HCT116 (cell line): ENCODE measurements at regions not wholly inside any gene's neighbourhood (a gene's known extent, or its start where the extent isn't known, plus 50 kb on each side); places are given as distances from the start of the nearest gene placed in this dataset.

ENCODE experiments used
- ATAC-seq: fragments of 200-7000 bp; cut with Tn5 transposase; 2 replicates; pipeline ENCODE4 v1.9.1; 2020; ENCODE audit warnings: mild to moderate bottlenecking, moderate library complexity
- BruUV-seq: library from RNA; stranded (reverse); fragments of 400-500 nt; replicated peaks from 2 replicates; lab custom pipeline; 2021; lab: Mats Ljungman, UMichigan
- CTCF ChIA-PET: fragments of 300-600 bp; sonication (Branson Sonifier 250); formaldehyde crosslinking; loops from one replicate; lab custom pipeline; 2021; ENCODE audit warnings: antibody characterized with exemption; lab: Charles Lee
- POLR2A ChIA-PET: fragments of 300-600, 350-600 bp; sonication (Branson Sonifier 250); formaldehyde crosslinking; loops from one replicate; lab custom pipeline; 2021; ENCODE audit warnings: antibody characterized with exemption; lab: Charles Lee
- RAD21 ChIA-PET, 2 experiments: fragments of 300-600 bp; sonication (Branson Sonifier 250); formaldehyde crosslinking; loops; one replicate each; lab custom pipeline; 2023; ENCODE audit warnings: low total read pairs in 2 of 2; ENCODE audit not compliant: uncharacterized antibody in 2 of 2, unreplicated experiment in 2 of 2, low non-redundant PET in 1 of 2; lab: Charles Lee
- DNase-seq: peaks from one replicate; pipeline ENCODE4 v3.0.0-alpha.2; 2010; ENCODE audit warnings: low read depth, low spot score
- H2AFZ ChIP-seq: fragments of 200-600 bp; shearing (Covaris generic), sonication (generic); 2 replicates; pipeline ENCODE4 v1.6.1; 2017; ENCODE audit warnings: low read depth, mixed run types, mixed read lengths, antibody characterized with exemption, low read length; ENCODE audit not compliant: poor library complexity, severe bottlenecking
- H3K27ac ChIP-seq: 2 replicates; pipeline ENCODE4 v1.5.1; 2012; ENCODE audit warnings: low read depth, low read length
- H3K27me3 ChIP-seq: fragments of 200-600 bp; sonication (generic); 2 replicates; pipeline ENCODE4 v1.6.1; 2016; ENCODE audit warnings: mixed run types, low read length, mixed read lengths; ENCODE audit not compliant: insufficient read depth
- H3K36me3 ChIP-seq, 2 experiments: fragments of 200-500 bp in 1 of 2; fragments of 200-600 bp in 1 of 2; sonication (Bioruptor generic) in 1 of 2; sonication (generic) in 1 of 2; 2 replicates each; pipeline versions ENCODE4 v1.5.1 to v1.6.1; 2014 to 2016; ENCODE audit warnings: low read length in 2 of 2, inconsistent platforms in 1 of 2, mixed read lengths in 1 of 2, mixed run types in 1 of 2; ENCODE audit not compliant: insufficient read depth in 2 of 2, control insufficient read depth in 1 of 2
- H3K4me1 ChIP-seq, 2 experiments: fragments of 200-600 bp in 1 of 2; sonication (generic) in 1 of 2; 2 replicates each; pipeline versions ENCODE4 v1.5.1 to v1.6.1; 2012 to 2017; ENCODE audit warnings: low read length in 2 of 2, inconsistent platforms in 1 of 2, mild to moderate bottlenecking in 1 of 2, mixed read lengths in 1 of 2, mixed run types in 1 of 2, moderate library complexity in 1 of 2; ENCODE audit not compliant: insufficient read depth in 2 of 2, control insufficient read depth in 1 of 2
- H3K4me2 ChIP-seq: fragments of 200-600 bp; sonication (generic); 2 replicates; pipeline ENCODE4 v1.6.1; 2017; ENCODE audit warnings: mixed run types, low read length, mixed read lengths
- H3K4me3 ChIP-seq, 2 experiments: fragments of 200-600 bp in 1 of 2; sonication (generic) in 1 of 2; replicated peaks in 1 of 2; 2 replicates each; pipeline ENCODE4 v1.5.1; 2011 to 2016; ENCODE audit warnings: low read length in 2 of 2, control low read depth in 1 of 2, low read depth in 1 of 2, mild to moderate bottlenecking in 1 of 2, mixed read lengths in 1 of 2, mixed run types in 1 of 2
- H3K79me2 ChIP-seq: fragments of 200-600 bp; sonication (generic); 2 replicates; pipeline ENCODE4 v1.6.1; 2017; ENCODE audit warnings: mild to moderate bottlenecking, mixed run types, low read length, moderate library complexity, mixed read lengths; ENCODE audit not compliant: insufficient read depth
- H3K9ac ChIP-seq: fragments of 200-600 bp; sonication (generic); 2 replicates; pipeline ENCODE4 v1.6.1; 2016; ENCODE audit warnings: low read length, mixed read lengths
- H3K9me2 ChIP-seq: fragments of 200-600 bp; sonication (generic), shearing (Covaris generic); 2 replicates; pipeline ENCODE4 v1.6.1; 2017; ENCODE audit warnings: mixed run types, mild to moderate bottlenecking, moderate library complexity; ENCODE audit not compliant: insufficient read depth
- H3K9me3 ChIP-seq, 2 experiments: fragments of 200-500 bp in 1 of 2; fragments of 200-600 bp in 1 of 2; sonication (Bioruptor generic) in 1 of 2; sonication (generic) in 1 of 2; 2 replicates each; pipeline ENCODE4 v1.6.1; 2014 to 2017; ENCODE audit warnings: low read length in 2 of 2, mixed read lengths in 2 of 2, inconsistent platforms in 1 of 2, low read depth in 1 of 2, mild to moderate bottlenecking in 1 of 2, mixed run types in 1 of 2, moderate library complexity in 1 of 2; ENCODE audit not compliant: control insufficient read depth in 1 of 2, insufficient read depth in 1 of 2
- H4K20me1 ChIP-seq: fragments of 200-600 bp; sonication (generic), shearing (Covaris generic); 2 replicates; pipeline ENCODE4 v1.6.1; 2017; ENCODE audit warnings: mixed run types, mild to moderate bottlenecking, moderate library complexity; ENCODE audit not compliant: insufficient read depth
- EGR1 ChIP-seq: IDR thresholded peaks from 2 replicates; pipeline ENCODE4 v1.6.1; 2012; ENCODE audit warnings: low read depth
- FOSL1 ChIP-seq: IDR thresholded peaks from 2 replicates; pipeline ENCODE4 v1.6.1; 2012; ENCODE audit warnings: low read depth
- JUND ChIP-seq: IDR thresholded peaks from 2 replicates; pipeline ENCODE4 v1.6.1; 2012
- RAD21 ChIP-seq: IDR thresholded peaks from 2 replicates; pipeline ENCODE4 v1.6.1; 2012; ENCODE audit warnings: low read depth, mild to moderate bottlenecking
- SIN3A ChIP-seq: IDR thresholded peaks from 2 replicates; pipeline ENCODE4 v1.6.1; 2012; ENCODE audit warnings: low read depth
- SRF ChIP-seq: IDR thresholded peaks from 2 replicates; pipeline ENCODE4 v1.6.1; 2012; ENCODE audit warnings: low read depth
- TCF7L2 ChIP-seq: IDR thresholded peaks from 2 replicates; pipeline ENCODE4 v1.7.0; 2011; ENCODE audit warnings: borderline replicate concordance, inconsistent platforms; ENCODE audit not compliant: insufficient read depth, insufficient read length; ENCODE audit errors: extremely low read depth
- YY1 ChIP-seq: IDR thresholded peaks from 2 replicates; pipeline ENCODE4 v1.6.1; 2011; ENCODE audit warnings: low read length, low read depth, moderate library complexity, mild to moderate bottlenecking; ENCODE audit not compliant: insufficient replicate concordance; ENCODE audit errors: extremely low read depth
- intact Hi-C: fragments of 100-400 bp; cut with micrococcal nuclease; formaldehyde crosslinking; loops from 2 replicates; pipeline ENCODE4 v1.10.0; 2022
- TF ChIP-seq, protein P1 (sequence below): IDR thresholded peaks from 2 replicates; pipeline ENCODE4 v1.6.1; 2011; ENCODE audit warnings: mild to moderate bottlenecking, low read length, moderate library complexity; ENCODE audit not compliant: insufficient replicate concordance; ENCODE audit errors: extremely low read depth
- TF ChIP-seq, protein P2 (sequence below): IDR thresholded peaks from 2 replicates; pipeline ENCODE4 v1.6.1; 2012; ENCODE audit warnings: low read depth

DNA sequence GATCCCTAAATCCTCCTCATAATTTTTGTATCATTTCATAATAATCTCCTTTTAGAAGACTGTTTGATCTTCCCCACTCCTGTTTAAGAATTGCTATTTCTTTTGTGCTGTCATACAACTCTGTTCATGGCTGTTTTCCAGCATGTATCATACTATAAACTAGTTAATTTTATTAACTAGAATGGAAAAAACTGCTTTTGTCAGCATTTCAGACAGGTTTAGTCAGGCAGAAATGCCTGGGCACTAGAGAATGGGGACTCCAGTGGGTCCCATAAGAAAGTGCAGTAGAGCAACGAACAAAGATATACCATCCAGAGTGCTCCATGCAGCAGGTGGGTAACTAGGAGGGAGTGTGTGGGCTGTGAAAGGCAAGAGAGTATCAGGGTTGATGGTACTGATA is 523.9 kb downstream of the PLOD2 start:
- Histone ChIP-seq H3K27me3 (no peaks in the 10 kb centered on the region), H4K20me1 (no peaks in the 10 kb centered on the region), H3K36me3 (no peaks in the 10 kb centered on the region), H3K9me3 (no peaks in the 10 kb centered on the region), H3K9me2 (no peaks in the 10 kb centered on the region), H3K4me2 (no peak overlapping the region), H3K79me2 (no peaks in the 10 kb centered on the region), H3K4me1 (no peaks in the 10 kb centered on the region), H3K4me3 (no peak overlapping the region), H3K27ac (no peak overlapping the region), H3K9ac (no peak overlapping the region), H2AFZ (no peak overlapping the region)
- no TSS peak for BruUV-seq
- TF ChIP-seq SRF (no peak), SIN3A (no peak), JUND (no peak), TCF7L2 (no peak), RAD21 (no peak), FOSL1 (no peak), YY1 (no peak), EGR1 (no peak)
- TF ChIP-seq, protein P1, sequence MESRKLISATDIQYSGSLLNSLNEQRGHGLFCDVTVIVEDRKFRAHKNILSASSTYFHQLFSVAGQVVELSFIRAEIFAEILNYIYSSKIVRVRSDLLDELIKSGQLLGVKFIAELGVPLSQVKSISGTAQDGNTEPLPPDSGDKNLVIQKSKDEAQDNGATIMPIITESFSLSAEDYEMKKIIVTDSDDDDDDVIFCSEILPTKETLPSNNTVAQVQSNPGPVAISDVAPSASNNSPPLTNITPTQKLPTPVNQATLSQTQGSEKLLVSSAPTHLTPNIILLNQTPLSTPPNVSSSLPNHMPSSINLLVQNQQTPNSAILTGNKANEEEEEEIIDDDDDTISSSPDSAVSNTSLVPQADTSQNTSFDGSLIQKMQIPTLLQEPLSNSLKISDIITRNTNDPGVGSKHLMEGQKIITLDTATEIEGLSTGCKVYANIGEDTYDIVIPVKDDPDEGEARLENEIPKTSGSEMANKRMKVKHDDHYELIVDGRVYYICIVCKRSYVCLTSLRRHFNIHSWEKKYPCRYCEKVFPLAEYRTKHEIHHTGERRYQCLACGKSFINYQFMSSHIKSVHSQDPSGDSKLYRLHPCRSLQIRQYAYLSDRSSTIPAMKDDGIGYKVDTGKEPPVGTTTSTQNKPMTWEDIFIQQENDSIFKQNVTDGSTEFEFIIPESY, result no peak
- TF ChIP-seq, protein P2, sequence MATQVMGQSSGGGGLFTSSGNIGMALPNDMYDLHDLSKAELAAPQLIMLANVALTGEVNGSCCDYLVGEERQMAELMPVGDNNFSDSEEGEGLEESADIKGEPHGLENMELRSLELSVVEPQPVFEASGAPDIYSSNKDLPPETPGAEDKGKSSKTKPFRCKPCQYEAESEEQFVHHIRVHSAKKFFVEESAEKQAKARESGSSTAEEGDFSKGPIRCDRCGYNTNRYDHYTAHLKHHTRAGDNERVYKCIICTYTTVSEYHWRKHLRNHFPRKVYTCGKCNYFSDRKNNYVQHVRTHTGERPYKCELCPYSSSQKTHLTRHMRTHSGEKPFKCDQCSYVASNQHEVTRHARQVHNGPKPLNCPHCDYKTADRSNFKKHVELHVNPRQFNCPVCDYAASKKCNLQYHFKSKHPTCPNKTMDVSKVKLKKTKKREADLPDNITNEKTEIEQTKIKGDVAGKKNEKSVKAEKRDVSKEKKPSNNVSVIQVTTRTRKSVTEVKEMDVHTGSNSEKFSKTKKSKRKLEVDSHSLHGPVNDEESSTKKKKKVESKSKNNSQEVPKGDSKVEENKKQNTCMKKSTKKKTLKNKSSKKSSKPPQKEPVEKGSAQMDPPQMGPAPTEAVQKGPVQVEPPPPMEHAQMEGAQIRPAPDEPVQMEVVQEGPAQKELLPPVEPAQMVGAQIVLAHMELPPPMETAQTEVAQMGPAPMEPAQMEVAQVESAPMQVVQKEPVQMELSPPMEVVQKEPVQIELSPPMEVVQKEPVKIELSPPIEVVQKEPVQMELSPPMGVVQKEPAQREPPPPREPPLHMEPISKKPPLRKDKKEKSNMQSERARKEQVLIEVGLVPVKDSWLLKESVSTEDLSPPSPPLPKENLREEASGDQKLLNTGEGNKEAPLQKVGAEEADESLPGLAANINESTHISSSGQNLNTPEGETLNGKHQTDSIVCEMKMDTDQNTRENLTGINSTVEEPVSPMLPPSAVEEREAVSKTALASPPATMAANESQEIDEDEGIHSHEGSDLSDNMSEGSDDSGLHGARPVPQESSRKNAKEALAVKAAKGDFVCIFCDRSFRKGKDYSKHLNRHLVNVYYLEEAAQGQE, result no peak
- ATAC-seq, result no peak
- POLR2A ChIA-PET, result no interaction called here
- intact Hi-C loops, result no loop called here
- DNase-seq, result no peak
- RAD21 ChIA-PET, result no interaction called here
- CTCF ChIA-PET, result no interaction called here
